ENCODE measurements at regions not wholly inside any gene's neighbourhood (a gene's known extent, or its start where the extent isn't known, plus 50 kb on each side); places are given as distances from the start of the nearest gene placed in this dataset.

DNA sequence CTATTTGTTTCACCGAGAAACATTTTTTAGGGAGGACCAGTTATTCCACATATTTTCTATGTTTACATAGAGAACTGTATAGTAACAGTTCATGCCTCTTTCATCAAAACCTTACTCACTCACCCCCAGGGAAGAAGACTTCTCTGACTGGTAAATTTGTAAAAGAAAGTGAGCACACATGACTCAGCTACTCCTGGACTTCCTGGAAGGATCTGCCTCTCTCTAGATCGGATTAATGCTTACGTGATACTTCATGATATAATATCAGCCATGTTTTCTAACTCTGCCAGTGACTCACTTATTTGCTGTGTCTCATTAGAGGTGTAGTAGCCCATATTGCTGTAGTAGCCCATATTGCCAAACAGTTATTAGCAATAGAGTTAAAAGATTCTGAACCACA, 494.3 kb upstream of the ATXN7L3B start:
- H3K27ac ChIP-seq, result no peak overlapping the region
- no peak overlapping the region for H3K4me3 ChIP-seq
- H3K4me1 ChIP-seq, result no peaks in the 10 kb centered on the region
- no peaks in the 10 kb centered on the region for H3K9me3 ChIP-seq
- no peak for DNase-seq
- H3K27me3 ChIP-seq (replicated peaks in 1 of 7), result no peaks in the 10 kb centered on the region
- WGBS, 5 donors, result 80 to 92% (median 87%) methylated on average over 3 of the region's 3 CpGs
- intact Hi-C loops (cut with DNase I; ENCODE audit: low total_unique reads), result no loop called here
- no peak for TF ChIP-seq POLR2A (IDR thresholded peaks at IDR 0.05)
- TF ChIP-seq, protein P1, sequence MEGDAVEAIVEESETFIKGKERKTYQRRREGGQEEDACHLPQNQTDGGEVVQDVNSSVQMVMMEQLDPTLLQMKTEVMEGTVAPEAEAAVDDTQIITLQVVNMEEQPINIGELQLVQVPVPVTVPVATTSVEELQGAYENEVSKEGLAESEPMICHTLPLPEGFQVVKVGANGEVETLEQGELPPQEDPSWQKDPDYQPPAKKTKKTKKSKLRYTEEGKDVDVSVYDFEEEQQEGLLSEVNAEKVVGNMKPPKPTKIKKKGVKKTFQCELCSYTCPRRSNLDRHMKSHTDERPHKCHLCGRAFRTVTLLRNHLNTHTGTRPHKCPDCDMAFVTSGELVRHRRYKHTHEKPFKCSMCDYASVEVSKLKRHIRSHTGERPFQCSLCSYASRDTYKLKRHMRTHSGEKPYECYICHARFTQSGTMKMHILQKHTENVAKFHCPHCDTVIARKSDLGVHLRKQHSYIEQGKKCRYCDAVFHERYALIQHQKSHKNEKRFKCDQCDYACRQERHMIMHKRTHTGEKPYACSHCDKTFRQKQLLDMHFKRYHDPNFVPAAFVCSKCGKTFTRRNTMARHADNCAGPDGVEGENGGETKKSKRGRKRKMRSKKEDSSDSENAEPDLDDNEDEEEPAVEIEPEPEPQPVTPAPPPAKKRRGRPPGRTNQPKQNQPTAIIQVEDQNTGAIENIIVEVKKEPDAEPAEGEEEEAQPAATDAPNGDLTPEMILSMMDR (IDR thresholded peaks at IDR 0.05 in 8 of 11, conservative IDR thresholded peaks at IDR 0.05 in 3 of 11), result no peak
- TF ChIP-seq POLR2AphosphoS5 (IDR thresholded peaks at IDR 0.05), result no peak
- H3K36me3 ChIP-seq, result no peaks in the 10 kb centered on the region

DNA sequence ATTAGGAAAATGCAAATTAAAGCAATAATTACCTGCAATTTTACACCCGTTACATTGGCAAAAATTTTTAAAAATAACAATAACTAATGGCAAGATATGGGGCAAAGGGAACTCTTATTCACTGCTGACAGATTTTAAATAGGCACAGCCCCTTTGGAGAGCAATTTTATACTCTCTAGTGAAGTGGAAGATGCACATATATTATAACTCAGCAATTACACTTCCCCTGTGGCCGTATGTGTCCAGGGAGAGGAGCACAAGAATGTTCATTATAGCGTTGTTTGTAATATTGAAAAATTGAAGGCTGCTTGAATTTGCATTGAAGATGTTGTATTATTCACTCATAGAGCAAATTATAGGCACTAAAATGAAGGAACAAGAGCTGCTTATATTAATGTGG, 488.3 kb upstream of the ATXN7L3B start:
- no peaks in the 10 kb centered on the region for H3K4me1 ChIP-seq
- DNase-seq, result no peak
- no peaks in the 10 kb centered on the region for H3K27me3 ChIP-seq (replicated peaks in 1 of 7)
- no peak overlapping the region for H3K27ac ChIP-seq
- H3K4me3 ChIP-seq, result no peak overlapping the region
- peaks cover 0 to 9% (median 0%) of the 10 kb centered on the region in 8 donors for H3K9me3 ChIP-seq
- H3K36me3 ChIP-seq, result no peaks in the 10 kb centered on the region
- TF ChIP-seq, protein P1 (IDR thresholded peaks at IDR 0.05 in 8 of 11, conservative IDR thresholded peaks at IDR 0.05 in 3 of 11), result no peak
- TF ChIP-seq POLR2A (IDR thresholded peaks at IDR 0.05), result no peak
- no peak for TF ChIP-seq POLR2AphosphoS5 (IDR thresholded peaks at IDR 0.05)
- 71 to 82% (median 76%) methylated on average over 3 of the region's 3 CpGs for WGBS, 5 donors
- intact Hi-C loops (cut with DNase I; ENCODE audit: low total_unique reads), result no loop called here

DNA sequence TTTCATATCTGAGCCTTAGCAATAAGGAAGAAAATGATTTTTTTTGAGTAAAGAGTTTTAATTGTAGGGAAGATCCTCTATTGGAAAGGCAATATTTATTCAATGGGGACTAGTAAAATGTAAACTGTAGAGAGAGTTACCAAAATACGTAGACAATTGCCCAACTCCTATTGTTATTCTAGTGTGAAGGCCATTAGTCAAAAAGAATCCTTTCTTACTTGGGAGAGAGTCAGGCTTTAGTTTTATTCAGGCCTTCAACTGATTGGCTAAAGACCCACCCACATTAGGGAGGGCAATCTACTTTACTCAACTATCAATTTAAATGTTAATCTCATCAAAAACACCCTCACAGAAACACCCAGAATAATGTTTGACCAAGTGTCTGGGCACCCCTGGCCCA, 485.8 kb upstream of the ATXN7L3B start:
- no peak for TF ChIP-seq POLR2AphosphoS5 (IDR thresholded peaks at IDR 0.05)
- TF ChIP-seq, protein P1 (IDR thresholded peaks at IDR 0.05 in 8 of 11, conservative IDR thresholded peaks at IDR 0.05 in 3 of 11), result no peak
- TF ChIP-seq POLR2A (IDR thresholded peaks at IDR 0.05), result no peak
- Histone ChIP-seq H3K4me1 (no peaks in the 10 kb centered on the region), H3K27me3 (replicated peaks in 1 of 7) (no peaks in the 10 kb centered on the region), H3K27ac (no peak overlapping the region), H3K4me3 (no peak overlapping the region), H3K9me3 (peaks cover 0 to 9% (median 0%) of the 10 kb centered on the region in 8 donors), H3K36me3 (no peaks in the 10 kb centered on the region)
- DNase-seq, result no peak
- intact Hi-C loops (cut with DNase I; ENCODE audit: low total_unique reads), result no loop called here
- WGBS, 5 donors, result 63 to 84% (median 70%) methylated on average over 1 of the region's 1 CpG

DNA sequence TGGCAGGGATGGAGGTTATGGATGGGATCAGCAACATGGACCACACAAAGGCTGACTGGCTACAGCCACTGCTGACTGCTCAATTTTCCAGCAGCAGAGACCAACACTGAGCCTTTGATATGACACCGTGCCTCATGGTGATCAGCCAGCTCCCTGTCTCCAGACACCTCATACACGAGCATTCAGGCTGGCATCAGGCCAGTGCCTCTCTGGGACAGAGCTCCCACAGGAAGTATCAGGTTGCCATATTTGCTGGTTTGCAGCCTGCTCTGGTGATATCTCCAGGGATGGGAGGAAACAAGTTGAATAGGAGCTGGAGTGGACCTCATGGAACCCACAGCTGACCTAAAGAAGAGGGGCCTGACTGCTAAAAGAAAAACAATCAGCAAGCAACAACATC, 471.2 kb upstream of the ATXN7L3B start:
- intact Hi-C loops (cut with DNase I; ENCODE audit: low total_unique reads), result no loop called here
- H3K4me1 ChIP-seq, result no peaks in the 10 kb centered on the region
- peaks cover 0 to 46% (median 11%) of the 10 kb centered on the region in 8 donors for H3K9me3 ChIP-seq
- WGBS, 5 donors, result 66 to 85% (median 69%) methylated on average over 2 of the region's 2 CpGs
- no peak overlapping the region for H3K27ac ChIP-seq
- H3K4me3 ChIP-seq, result no peak overlapping the region
- H3K36me3 ChIP-seq, result no peaks in the 10 kb centered on the region
- TF ChIP-seq POLR2AphosphoS5 (IDR thresholded peaks at IDR 0.05) (no peak), POLR2A (IDR thresholded peaks at IDR 0.05) (no peak)
- TF ChIP-seq, protein P1 (IDR thresholded peaks at IDR 0.05 in 8 of 11, conservative IDR thresholded peaks at IDR 0.05 in 3 of 11), result no peak
- no peak for DNase-seq
- H3K27me3 ChIP-seq (replicated peaks in 1 of 7), result no peaks in the 10 kb centered on the region

All from spleen (tissue), 11 donors.